ENCODE measurements at regions not wholly inside any gene's neighbourhood (a gene's known extent, or its start where the extent isn't known, plus 50 kb on each side); places are given as distances from the start of the nearest gene placed in this dataset.

- TF ChIP-seq STAT6 (CRISPR knock-in tag; conservative IDR thresholded peaks at IDR 0.05; ENCODE audit: low read depth): no peak
- no peak for TF ChIP-seq ARID4B (CRISPR knock-in tag; IDR thresholded peaks at IDR 0.05; ENCODE audit: borderline replicate concordance)
- no peak for TF ChIP-seq HMGA2 (CRISPR knock-in tag; IDR thresholded peaks at IDR 0.05)
- no peak for TF ChIP-seq NR3C1 (CRISPR knock-in tag; conservative IDR thresholded peaks at IDR 0.05; ENCODE audit: low read depth)
- no peak for TF ChIP-seq GABPB1 (CRISPR knock-in tag; IDR thresholded peaks at IDR 0.05)
- no peak for TF ChIP-seq FOXK1 (CRISPR knock-in tag; IDR thresholded peaks at IDR 0.05)
- no peak for TF ChIP-seq SMAD3 (CRISPR knock-in tag; IDR thresholded peaks at IDR 0.05; ENCODE audit: borderline replicate concordance)
- TF ChIP-seq ZNF423 (CRISPR knock-in tag; IDR thresholded peaks at IDR 0.05): no peak
- no peak for TF ChIP-seq ATF3 (CRISPR knock-in tag; conservative IDR thresholded peaks at IDR 0.05)
- no peak for TF ChIP-seq NR2C2 (CRISPR knock-in tag; IDR thresholded peaks at IDR 0.05)
- TF ChIP-seq GRHL2 (CRISPR knock-in tag; IDR thresholded peaks at IDR 0.05; ENCODE audit: insufficient replicate concordance, severe bottlenecking): no peak
- TF ChIP-seq TCF7 (CRISPR knock-in tag; IDR thresholded peaks at IDR 0.05; ENCODE audit: low read depth): no peak
- no peak for TF ChIP-seq ZNF281 (CRISPR knock-in tag; IDR thresholded peaks at IDR 0.05)
- no peak for TF ChIP-seq ZNF416 (CRISPR knock-in tag; IDR thresholded peaks at IDR 0.05)
- no peak for TF ChIP-seq CREM (CRISPR knock-in tag; IDR thresholded peaks at IDR 0.05)
Measured at GRCh38 chr14:100410056-100410565, 87.0 kb downstream of the SLC25A47 start (continued).

GRCh38 chr14:100413699-100414098 is 90.6 kb downstream of the SLC25A47 start:
- H3K27ac Mint-ChIP-seq: no peak overlapping the region
- CTCF ChIA-PET: interaction anchor here (1.2 kb wide), 1 partner anchor 30 kb away, joined by 4 read pairs; no protein-coding TSS in a partner anchor
- no peak overlapping the region for H3K4me3 Mint-ChIP-seq
- no peaks in the 10 kb centered on the region for H3K36me3 Mint-ChIP-seq
- H3K27me3 Mint-ChIP-seq (ENCODE audit: low read depth): no peaks in the 10 kb centered on the region
- H3K9me3 Mint-ChIP-seq: no peaks in the 10 kb centered on the region
- POLR2A ChIA-PET: no interaction called here
- H3K4me1 Mint-ChIP-seq: peaks cover 26% of the 10 kb centered on the region
- no peak for ATAC-seq
- DNase-seq (ENCODE audit: low spot score): no peak
- TF ChIP-seq ZNF281 (CRISPR knock-in tag; IDR thresholded peaks at IDR 0.05): no peak
- TF ChIP-seq STAT6 (CRISPR knock-in tag; conservative IDR thresholded peaks at IDR 0.05; ENCODE audit: low read depth): no peak
- TF ChIP-seq ZSCAN18 (CRISPR knock-in tag; IDR thresholded peaks at IDR 0.05): no peak
- no peak for TF ChIP-seq E2F5 (CRISPR knock-in tag; IDR thresholded peaks at IDR 0.05)
